ENCODE measurements at regions not wholly inside any gene's neighbourhood (a gene's known extent, or its start where the extent isn't known, plus 50 kb on each side); places are given as distances from the start of the nearest gene placed in this dataset.

DNA sequence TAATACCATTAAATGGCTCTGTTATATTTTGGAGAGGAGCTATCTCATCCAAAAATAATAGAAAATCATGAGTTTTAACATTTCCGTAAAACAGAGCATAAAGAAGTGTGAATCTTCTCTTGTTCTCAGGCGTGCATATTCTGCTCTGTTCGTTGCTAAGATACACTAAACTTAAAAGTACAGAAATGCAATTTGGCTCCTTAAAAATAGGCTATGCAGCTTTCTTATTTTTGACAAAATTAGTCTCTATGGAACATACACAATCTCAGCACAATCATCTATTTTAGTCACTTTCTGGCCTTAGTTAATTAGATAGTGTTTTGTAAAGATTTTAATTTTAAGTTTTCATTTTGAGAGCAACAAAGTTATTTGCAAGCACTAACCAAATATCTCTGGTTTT, 79.0 kb upstream of the USP25 start:
- H3K27ac ChIP-seq: no peak overlapping the region
- TF ChIP-seq, protein P1, sequence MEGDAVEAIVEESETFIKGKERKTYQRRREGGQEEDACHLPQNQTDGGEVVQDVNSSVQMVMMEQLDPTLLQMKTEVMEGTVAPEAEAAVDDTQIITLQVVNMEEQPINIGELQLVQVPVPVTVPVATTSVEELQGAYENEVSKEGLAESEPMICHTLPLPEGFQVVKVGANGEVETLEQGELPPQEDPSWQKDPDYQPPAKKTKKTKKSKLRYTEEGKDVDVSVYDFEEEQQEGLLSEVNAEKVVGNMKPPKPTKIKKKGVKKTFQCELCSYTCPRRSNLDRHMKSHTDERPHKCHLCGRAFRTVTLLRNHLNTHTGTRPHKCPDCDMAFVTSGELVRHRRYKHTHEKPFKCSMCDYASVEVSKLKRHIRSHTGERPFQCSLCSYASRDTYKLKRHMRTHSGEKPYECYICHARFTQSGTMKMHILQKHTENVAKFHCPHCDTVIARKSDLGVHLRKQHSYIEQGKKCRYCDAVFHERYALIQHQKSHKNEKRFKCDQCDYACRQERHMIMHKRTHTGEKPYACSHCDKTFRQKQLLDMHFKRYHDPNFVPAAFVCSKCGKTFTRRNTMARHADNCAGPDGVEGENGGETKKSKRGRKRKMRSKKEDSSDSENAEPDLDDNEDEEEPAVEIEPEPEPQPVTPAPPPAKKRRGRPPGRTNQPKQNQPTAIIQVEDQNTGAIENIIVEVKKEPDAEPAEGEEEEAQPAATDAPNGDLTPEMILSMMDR (IDR thresholded peaks at IDR 0.05): no peak
- no peak for TF ChIP-seq ZFX (IDR thresholded peaks at IDR 0.05; ENCODE audit: borderline replicate concordance)

DNA sequence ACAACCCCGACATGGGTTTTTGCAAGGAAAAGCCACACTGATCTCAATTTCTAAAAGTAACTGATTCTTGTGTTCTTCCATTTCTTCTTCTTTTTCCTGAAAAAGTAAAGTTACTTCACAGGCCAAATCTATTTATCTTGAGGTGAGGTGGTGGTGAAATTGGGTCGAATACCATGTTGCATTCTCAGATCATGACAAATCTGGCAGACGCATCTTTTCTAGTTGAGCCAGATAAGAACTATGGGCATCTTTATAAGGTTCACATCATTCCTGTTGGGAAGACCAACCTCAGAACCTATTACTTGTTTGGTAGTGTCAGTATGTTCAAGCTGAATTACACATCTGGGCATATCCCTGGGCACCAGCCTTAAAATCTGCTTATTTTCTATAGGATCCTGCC, 78.6 kb upstream of the USP25 start:
- TF ChIP-seq ZFX (IDR thresholded peaks at IDR 0.05; ENCODE audit: borderline replicate concordance): no peak

GRCh38 chr21:15653710-15654109, 76.1 kb upstream of the USP25 start:
- TF ChIP-seq, protein P1 (IDR thresholded peaks at IDR 0.05): no peak
- no peak overlapping the region for H3K27ac ChIP-seq

More for the DNA sequence above, 78.6 kb upstream of the USP25 start:
- H3K27ac ChIP-seq: no peak overlapping the region

GRCh38 chr21:15654171-15654570, 75.6 kb upstream of the USP25 start:
- TF ChIP-seq, protein P1 (IDR thresholded peaks at IDR 0.05): no peak
- no peak for TF ChIP-seq ZFX (IDR thresholded peaks at IDR 0.05; ENCODE audit: borderline replicate concordance)
- no peak overlapping the region for H3K27ac ChIP-seq

DNA sequence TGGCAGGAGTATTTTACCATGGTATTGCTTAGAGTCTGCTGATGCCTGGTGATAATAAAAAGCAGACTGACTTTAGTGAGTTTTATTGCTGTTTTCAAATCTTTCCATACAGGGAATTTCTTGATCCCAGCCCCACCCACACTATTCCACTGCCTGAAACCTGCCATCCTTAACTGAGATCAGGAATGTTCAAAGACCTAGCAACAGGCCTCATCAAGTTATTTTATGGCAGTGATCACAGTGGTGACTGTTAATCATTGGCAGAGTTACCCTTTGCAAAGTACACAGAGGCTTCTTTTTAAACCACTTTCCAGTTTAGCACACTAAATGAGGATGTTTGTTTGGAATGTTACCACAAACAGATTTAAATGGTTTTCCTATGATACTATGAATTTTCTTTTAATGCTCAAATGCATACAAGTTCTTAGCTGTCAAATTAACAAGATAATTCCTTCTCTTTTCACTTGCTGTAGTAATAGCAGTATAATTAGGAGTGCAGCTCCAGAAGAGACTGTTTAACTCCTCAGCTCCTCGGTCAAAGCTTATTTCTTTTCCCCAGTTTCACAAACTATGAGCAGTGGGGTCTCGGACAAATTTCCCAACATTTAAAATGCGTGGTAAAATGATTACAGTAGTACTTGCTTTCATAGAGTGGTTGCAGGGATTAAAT, 69.9 kb upstream of the USP25 start:
- H3K27ac ChIP-seq: peak overlapping the region; percentile 83

DNA sequence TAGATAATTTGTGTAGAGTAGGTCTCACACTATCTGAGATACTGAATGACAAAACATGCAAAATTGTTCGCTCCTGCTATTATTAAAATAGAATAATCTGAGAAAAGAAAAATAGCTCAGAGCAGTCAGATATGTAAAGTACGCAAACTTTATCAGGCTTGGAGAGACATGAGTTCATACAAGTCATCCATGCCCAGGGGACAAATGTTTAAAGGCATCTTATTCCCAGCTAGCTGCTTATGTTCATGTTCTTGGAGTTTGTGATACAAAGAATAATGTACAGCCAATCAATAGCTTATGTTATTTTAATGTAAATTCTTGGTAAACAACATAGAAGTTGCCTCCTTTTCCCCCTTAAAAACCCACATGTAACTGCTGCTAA, 69.4 kb upstream of the USP25 start:
- TF ChIP-seq, protein P1 (IDR thresholded peaks at IDR 0.05): no peak
- TF ChIP-seq ZFX (IDR thresholded peaks at IDR 0.05; ENCODE audit: borderline replicate concordance): no peak

More for the DNA sequence above, 69.9 kb upstream of the USP25 start:
- TF ChIP-seq ZFX (IDR thresholded peaks at IDR 0.05; ENCODE audit: borderline replicate concordance): no peak
- TF ChIP-seq, protein P1 (IDR thresholded peaks at IDR 0.05): no peak

DNA sequence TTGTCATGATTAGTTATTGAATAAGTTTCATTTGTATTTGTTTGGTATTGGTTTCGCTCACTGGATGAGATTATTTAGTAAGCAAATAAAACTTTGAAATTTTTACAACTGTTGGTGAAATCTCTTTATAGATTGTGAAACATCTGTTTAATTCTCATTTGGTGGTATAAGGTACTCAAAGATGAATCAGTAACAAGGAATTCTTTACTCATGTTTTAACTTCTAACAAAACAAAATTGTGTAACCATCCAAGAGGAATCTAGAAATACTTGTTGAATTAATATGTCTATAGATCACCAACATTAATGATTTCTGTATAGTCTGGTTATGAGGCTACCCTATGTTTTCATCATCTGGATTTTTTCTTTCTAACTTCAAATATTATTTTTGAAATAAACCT, 62.8 kb upstream of the USP25 start:
- TF ChIP-seq ZFX (IDR thresholded peaks at IDR 0.05; ENCODE audit: borderline replicate concordance): no peak
- TF ChIP-seq, protein P1 (IDR thresholded peaks at IDR 0.05): no peak
- H3K27ac ChIP-seq: no peak overlapping the region

More for the DNA sequence above, 69.4 kb upstream of the USP25 start:
- H3K27ac ChIP-seq: peak overlapping the region; percentile 83

DNA sequence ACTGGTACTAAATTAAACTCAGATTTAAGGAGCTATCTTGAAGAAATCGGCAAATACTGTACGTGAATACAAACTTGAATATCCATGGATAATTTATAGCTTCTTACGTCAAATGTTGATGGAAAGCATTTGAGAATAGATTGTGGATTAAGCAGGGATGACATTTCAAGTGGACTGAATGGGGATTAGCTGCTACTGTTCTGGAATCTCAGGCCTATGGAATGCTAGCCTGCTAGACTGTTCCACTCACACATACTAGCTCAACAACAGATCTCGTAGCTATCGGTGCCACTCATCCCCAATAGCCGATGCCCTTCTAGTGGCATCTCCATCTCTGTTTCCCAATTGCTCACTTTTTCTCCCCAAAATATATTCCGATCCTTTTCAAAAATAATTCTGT, 62.0 kb upstream of the USP25 start:
- no peak for TF ChIP-seq ZFX (IDR thresholded peaks at IDR 0.05; ENCODE audit: borderline replicate concordance)
- TF ChIP-seq, protein P1 (IDR thresholded peaks at IDR 0.05): no peak
- no peak overlapping the region for H3K27ac ChIP-seq
